Nephron progenitor cell (in vitro differentiated cells): ENCODE measurements at regions not wholly inside any gene's neighbourhood (a gene's known extent, or its start where the extent isn't known, plus 50 kb on each side); places are given as distances from the start of the nearest gene placed in this dataset.

Experiments used
- DNase-seq: peaks from one replicate; pipeline ENCODE4 v3.0.0; 2021
- H3K27ac Mint-ChIP-seq: 2 replicates; pipeline ENCODE4 v1.8.0; 2021; ENCODE audit warnings: mild to moderate bottlenecking, moderate library complexity, mixed read lengths
- H3K27me3 Mint-ChIP-seq: 2 replicates; pipeline ENCODE4 v1.8.0; 2021; ENCODE audit warnings: mild to moderate bottlenecking, low read depth, mixed read lengths; ENCODE audit not compliant: poor library complexity
- H3K36me3 Mint-ChIP-seq: 2 replicates; pipeline ENCODE4 v1.8.0; 2021; ENCODE audit warnings: low read depth, mixed read lengths
- H3K4me1 Mint-ChIP-seq: 2 replicates; pipeline ENCODE4 v1.8.0; 2021; ENCODE audit warnings: mixed read lengths
- H3K4me3 Mint-ChIP-seq: 2 replicates; pipeline ENCODE4 v1.8.0; 2021; ENCODE audit warnings: mild to moderate bottlenecking, moderate library complexity, mixed read lengths
- H3K9me3 Mint-ChIP-seq: 2 replicates; pipeline ENCODE4 v1.8.0; 2021; ENCODE audit warnings: mild to moderate bottlenecking, moderate library complexity, mixed read lengths
- TF ChIP-seq, protein P1 (sequence below): fragments of 200-600 bp; sonication (generic); IDR thresholded peaks from 2 replicates; pipeline ENCODE4 v1.5.0; 2021; ENCODE audit warnings: antibody characterized with exemption

DNA sequence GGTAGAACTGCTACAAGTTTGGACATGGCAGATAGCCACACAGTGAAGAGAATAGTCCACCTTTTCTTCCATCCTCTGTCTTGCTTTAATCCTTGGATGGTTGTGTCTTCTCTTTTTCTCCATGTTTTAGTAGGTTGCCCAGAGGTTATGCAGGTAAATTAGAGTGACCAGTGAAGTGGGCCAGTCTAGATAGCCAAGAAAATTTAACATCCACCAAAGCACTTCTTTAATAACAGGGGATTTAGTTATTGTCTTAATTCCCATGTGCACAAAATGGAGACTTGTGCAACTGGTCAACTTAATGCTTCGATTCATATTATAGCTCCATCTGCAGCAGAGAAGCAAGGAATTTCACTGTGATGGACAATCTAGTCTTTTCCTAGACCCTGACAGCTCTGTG is 58.8 kb upstream of the RCN1 start:
- no peak overlapping the region for H3K4me3 Mint-ChIP-seq
- no peaks in the 10 kb centered on the region for H3K9me3 Mint-ChIP-seq
- TF ChIP-seq, protein P1, sequence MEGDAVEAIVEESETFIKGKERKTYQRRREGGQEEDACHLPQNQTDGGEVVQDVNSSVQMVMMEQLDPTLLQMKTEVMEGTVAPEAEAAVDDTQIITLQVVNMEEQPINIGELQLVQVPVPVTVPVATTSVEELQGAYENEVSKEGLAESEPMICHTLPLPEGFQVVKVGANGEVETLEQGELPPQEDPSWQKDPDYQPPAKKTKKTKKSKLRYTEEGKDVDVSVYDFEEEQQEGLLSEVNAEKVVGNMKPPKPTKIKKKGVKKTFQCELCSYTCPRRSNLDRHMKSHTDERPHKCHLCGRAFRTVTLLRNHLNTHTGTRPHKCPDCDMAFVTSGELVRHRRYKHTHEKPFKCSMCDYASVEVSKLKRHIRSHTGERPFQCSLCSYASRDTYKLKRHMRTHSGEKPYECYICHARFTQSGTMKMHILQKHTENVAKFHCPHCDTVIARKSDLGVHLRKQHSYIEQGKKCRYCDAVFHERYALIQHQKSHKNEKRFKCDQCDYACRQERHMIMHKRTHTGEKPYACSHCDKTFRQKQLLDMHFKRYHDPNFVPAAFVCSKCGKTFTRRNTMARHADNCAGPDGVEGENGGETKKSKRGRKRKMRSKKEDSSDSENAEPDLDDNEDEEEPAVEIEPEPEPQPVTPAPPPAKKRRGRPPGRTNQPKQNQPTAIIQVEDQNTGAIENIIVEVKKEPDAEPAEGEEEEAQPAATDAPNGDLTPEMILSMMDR, result no peak
- H3K4me1 Mint-ChIP-seq, result no peaks in the 10 kb centered on the region
- H3K27me3 Mint-ChIP-seq, result peaks cover 14% of the 10 kb centered on the region
- no peaks in the 10 kb centered on the region for H3K36me3 Mint-ChIP-seq
- DNase-seq, result no peak
- H3K27ac Mint-ChIP-seq, result no peak overlapping the region

GRCh38 chr11:32030875-32031503 is 59.9 kb upstream of the RCN1 start:
- Mint-ChIP-seq H3K9me3 (no peaks in the 10 kb centered on the region), H3K36me3 (no peaks in the 10 kb centered on the region), H3K4me3 (no peak overlapping the region), H3K4me1 (no peaks in the 10 kb centered on the region), H3K27me3 (peaks cover 14% of the 10 kb centered on the region), H3K27ac (no peak overlapping the region)
- TF ChIP-seq, protein P1, result no peak
- DNase-seq, result no peak

DNA sequence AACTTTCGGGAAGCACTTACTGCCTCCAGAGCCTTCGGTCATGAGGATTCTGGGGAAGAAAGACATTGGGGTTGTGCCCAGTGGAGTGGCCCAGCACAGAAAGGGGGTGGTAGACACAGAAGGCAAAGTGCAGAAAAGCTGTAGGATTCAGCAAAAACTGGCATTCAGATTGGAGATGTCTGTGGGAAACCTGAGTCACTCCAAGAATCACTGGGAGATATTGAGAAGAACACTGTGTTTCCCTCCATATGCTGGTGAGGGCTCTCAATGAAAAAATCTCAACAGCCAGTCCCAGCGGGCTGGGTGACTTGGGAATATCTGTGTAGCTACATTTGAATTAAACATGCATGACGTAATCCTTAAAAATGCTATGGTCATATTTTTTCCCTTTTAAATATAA is 61.2 kb upstream of the RCN1 start:
- Mint-ChIP-seq H3K27ac (no peak overlapping the region), H3K9me3 (no peaks in the 10 kb centered on the region), H3K4me1 (no peaks in the 10 kb centered on the region), H3K36me3 (no peaks in the 10 kb centered on the region), H3K27me3 (peaks cover 14% of the 10 kb centered on the region), H3K4me3 (no peak overlapping the region)
- no peak for DNase-seq
- TF ChIP-seq, protein P1, result no peak

- DNase-seq, result no peak
- no peak overlapping the region for H3K27ac Mint-ChIP-seq
- H3K36me3 Mint-ChIP-seq, result no peaks in the 10 kb centered on the region
- peaks cover 16% of the 10 kb centered on the region for H3K27me3 Mint-ChIP-seq
- H3K4me3 Mint-ChIP-seq, result no peak overlapping the region
- no peaks in the 10 kb centered on the region for H3K4me1 Mint-ChIP-seq
- TF ChIP-seq, protein P1, result no peak
- H3K9me3 Mint-ChIP-seq, result no peaks in the 10 kb centered on the region
These were observed 62.7 kb upstream of the RCN1 start for GRCh38 chr11:32028201-32028600.

GRCh38 chr11:32026766-32027165 is 64.1 kb upstream of the RCN1 start:
- no peaks in the 10 kb centered on the region for H3K4me1 Mint-ChIP-seq
- TF ChIP-seq, protein P1, result no peak
- no peaks in the 10 kb centered on the region for H3K36me3 Mint-ChIP-seq
- no peak overlapping the region for H3K27ac Mint-ChIP-seq
- H3K27me3 Mint-ChIP-seq, result peaks cover 6% of the 10 kb centered on the region
- H3K9me3 Mint-ChIP-seq, result no peaks in the 10 kb centered on the region
- DNase-seq, result no peak
- H3K4me3 Mint-ChIP-seq, result no peak overlapping the region

- no peak overlapping the region for H3K27ac Mint-ChIP-seq
- H3K4me3 Mint-ChIP-seq, result no peak overlapping the region
- TF ChIP-seq, protein P1, result no peak
- no peaks in the 10 kb centered on the region for H3K36me3 Mint-ChIP-seq
- H3K9me3 Mint-ChIP-seq, result no peaks in the 10 kb centered on the region
- DNase-seq, result no peak
- H3K27me3 Mint-ChIP-seq, result peaks cover 6% of the 10 kb centered on the region
- H3K4me1 Mint-ChIP-seq, result no peaks in the 10 kb centered on the region
These were observed 65.9 kb upstream of the RCN1 start for GRCh38 chr11:32024948-32025347.
